Activated CD4-positive, alpha-beta T cell treated with anti-CD3 and anti-CD28 coated beads, Interleukin-2, amount 50 U/mL, for 16 hours (primary cell): ENCODE measurements at regions not wholly inside any gene's neighbourhood (a gene's known extent, or its start where the extent isn't known, plus 50 kb on each side); places are given as distances from the start of the nearest gene placed in this dataset.
A peak's percentile ranks its signal among the peaks of the same experiment; 100 is the strongest.
"Not testable (repeated sequence)": the region's sequence is repeated elsewhere in the genome, so short reads cannot be mapped to it uniquely, and the experiment has no call there.

Experiments
- DNase-seq: peaks from one replicate; pipeline ENCODE4 v3.0.0-alpha.2; 2020

- DNase-seq = not testable (repeated sequence)
Measured at GRCh38 chr2:21908712-21909380, 785.1 kb downstream of the TDRD15 start.

GRCh38 chr2:21910832-21911507 is 787.2 kb downstream of the TDRD15 start:
- no peak for DNase-seq

DNA sequence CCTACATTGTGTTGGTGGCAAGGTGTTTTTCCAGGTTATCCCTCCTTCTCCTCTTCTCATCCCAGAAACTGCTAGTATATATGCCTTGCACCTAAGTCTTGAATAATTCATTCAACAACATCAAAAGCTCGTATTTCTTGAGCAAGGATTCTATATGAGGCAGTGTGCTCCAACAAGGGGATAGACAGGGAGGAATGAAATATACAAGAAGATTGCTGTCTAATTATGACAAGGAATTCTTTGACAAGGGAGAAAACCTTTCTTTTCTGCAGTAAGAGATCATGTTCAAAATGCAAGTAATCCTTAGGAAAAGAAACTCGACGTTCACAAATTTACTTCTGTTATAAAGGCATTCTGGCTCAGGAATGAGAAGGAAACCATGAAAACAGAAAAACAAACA is 788.6 kb downstream of the TDRD15 start:
- DNase-seq = no peak

- no peak for DNase-seq
Measured at GRCh38 chr2:21915201-21915600, 791.4 kb downstream of the TDRD15 start.

- DNase-seq = no peak
Measured at GRCh38 chr2:21916934-21917522, 793.3 kb downstream of the TDRD15 start.

DNA sequence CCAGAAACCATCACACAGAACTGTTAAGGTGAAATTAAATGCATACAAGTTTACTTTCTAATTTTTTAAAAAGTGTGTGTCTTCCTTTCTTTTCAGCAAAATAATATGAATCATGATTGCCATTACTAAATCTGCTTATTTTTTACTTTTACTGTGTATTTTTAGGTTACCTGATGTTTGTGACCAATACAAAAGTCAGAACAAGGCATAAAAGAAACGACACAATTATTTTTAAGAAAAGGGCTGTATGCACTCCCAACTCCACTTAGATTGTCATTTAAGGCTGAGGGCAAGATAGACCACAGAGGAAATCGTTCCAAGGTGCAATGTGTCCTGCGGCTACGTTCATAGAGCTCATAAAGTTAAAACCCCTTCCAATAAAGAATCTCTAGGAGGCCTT is 797.0 kb downstream of the TDRD15 start:
- no peak for DNase-seq

GRCh38 chr2:21924640-21925285 is 801.0 kb downstream of the TDRD15 start:
- peak; percentile 40 for DNase-seq

GRCh38 chr2:21928292-21928691 is 804.5 kb downstream of the TDRD15 start:
- no peak for DNase-seq

GRCh38 chr2:21930226-21930625 is 806.5 kb downstream of the TDRD15 start:
- no peak for DNase-seq

GRCh38 chr2:21939967-21940366 is 816.2 kb downstream of the TDRD15 start:
- DNase-seq = no peak

DNA sequence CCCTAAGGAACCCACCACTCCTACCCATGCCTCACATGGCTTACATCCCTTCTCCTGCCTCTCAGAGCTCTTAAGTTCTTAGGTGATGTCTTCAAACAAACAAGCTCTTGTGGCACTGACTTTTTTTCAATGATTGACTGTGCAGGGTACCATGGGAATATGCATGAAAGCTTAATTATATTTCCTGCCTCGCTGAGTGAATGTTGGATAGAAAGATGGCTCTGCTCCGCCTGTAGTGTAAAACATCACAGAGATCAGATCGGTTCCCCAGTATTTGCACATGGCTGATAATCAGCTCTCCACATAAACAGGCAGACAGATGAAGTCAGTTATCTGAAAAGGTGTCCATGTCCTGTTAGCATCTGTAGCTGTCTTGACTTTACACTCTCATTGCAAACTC is 820.8 kb downstream of the TDRD15 start:
- no peak for DNase-seq

- no peak for DNase-seq
Measured at GRCh38 chr2:21945658-21946057, 821.9 kb downstream of the TDRD15 start.

- no peak for DNase-seq
Measured at GRCh38 chr2:21947046-21947445, 823.3 kb downstream of the TDRD15 start.

DNA sequence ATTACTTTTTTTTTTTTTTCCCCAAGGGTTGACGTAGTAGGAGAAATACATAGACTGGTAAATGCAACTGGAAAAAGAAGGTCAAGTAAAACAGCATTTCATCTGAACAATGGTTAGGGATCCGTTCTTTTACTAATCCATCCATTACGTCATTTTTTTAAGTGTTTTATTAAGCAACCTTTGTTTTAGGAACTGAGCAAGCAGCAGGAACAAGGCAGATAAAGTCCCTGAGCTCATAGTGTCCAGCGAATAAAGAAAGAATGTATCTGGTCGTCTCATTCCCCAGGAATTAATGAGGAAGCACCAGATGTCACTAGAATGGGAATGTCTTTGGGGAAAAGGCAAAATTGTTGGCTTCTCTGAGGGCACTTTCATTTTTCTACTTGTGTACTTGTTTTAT is 842.4 kb downstream of the TDRD15 start:
- DNase-seq = no peak

DNA sequence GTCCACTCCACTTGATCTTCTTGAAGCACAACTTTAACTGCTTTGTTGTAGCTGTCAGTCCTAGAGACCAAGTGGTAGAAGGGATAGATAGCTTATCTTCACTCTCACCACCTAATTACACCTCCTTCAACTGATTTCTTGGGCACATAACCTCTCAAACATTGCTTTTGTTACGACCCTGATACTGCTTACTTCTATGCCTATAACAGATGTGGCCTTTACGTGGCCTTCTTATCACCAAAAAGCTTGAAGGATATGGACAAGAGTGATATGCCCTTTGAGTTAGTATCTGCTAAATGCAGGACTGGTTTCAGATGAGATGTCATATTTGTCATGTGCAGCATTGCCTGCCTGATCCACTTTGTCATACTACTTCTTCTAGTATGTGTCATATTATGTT is 847.2 kb downstream of the TDRD15 start:
- DNase-seq = no peak

DNA sequence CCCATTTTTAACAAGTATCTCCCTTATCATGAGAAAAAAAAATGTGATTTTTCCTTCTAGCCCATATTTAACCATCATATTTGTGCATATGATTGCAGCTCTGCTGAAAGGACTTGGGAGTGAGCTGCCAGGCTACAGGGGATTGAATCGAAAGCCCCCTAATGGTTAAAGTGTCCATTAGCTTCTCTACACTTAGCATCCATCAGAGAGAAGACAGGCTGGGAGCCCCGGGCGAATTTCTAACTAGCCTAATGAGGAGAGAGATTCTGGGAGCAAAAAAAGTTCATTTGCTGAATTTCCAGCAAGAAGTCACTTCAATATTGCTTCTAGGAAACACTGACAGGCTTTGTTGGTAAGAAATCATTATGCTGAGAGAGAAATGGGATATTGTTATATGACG is 848.8 kb downstream of the TDRD15 start:
- DNase-seq = no peak

GRCh38 chr2:21981127-21981526 is 857.4 kb downstream of the TDRD15 start:
- DNase-seq = no peak

DNA sequence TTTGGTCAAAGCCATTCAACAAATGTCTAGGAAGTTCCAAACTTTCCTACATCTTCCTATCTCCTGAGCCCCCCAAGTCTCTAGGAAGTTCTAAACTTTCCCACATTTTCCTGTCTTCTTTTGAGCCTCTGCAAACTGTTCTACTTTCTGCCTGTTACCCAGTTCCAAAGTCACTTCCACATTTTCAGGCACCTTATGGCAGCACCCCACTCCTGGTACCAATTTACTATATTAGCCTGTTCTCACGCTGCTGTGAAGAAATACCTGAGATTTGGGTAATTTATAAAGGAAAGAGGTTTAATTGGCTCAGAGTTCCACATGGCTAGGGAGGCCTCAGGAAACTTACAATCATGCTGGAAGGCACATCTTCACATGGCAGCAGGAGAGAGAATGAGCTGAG is 869.2 kb downstream of the TDRD15 start:
- no peak for DNase-seq

GRCh38 chr2:21996339-21996738 is 872.6 kb downstream of the TDRD15 start:
- no peak for DNase-seq

DNA sequence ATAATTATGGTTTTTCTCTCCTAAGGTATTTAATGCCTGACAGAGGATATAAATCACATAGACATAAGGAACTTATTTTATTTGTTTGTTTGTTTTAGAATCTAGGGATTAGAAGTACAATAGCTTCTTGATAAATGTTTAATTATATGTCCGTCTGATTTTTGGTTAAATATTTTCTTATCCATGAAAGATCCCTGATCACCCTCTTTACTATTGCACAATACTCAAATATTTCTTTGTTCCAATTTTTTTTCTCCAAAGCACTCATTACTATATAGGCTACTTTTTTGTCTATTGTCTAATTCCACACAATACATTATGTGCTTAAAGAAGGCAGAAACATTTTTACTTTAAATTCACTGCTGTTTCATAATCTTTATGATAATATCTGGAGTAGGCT is 875.8 kb downstream of the TDRD15 start:
- DNase-seq = no peak

DNA sequence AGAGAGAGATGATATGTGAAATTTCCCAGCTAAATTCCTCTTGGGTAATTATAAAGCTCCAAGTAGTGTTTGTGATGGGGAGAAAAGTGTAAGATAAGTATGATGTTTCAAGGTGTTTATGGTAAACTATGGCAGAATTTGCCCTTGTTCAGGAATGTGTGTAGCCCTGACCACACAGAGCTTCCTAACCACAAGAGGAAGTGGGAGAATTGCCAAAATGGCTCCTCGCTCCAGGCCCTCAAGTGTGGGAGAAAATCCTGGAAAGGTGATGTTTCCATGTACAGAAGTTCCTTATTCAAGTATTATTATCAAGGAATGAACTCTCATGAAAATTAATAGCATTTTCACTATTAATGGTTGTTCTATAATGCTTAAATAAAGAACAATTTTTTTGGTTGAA is 878.3 kb downstream of the TDRD15 start:
- no peak for DNase-seq

DNA sequence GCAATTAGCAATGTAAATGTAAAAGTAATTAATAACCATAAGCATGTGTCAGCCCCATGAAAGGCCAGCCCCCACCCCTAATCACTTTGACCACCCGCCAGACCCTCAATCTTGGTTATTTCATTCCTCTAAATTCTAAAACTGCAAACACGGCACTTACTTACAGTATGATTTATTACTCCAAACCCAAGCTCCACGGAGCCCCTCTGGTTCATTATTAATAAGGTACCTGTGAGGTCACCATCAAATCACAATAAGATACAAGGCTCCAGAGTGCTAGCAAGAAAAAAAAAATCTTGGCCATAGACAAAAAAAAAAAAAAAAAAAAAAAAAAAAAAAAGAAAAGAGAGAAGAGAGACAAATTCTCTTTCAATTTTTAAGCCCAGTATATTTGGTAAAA is 879.5 kb downstream of the TDRD15 start:
- DNase-seq = no peak

- no peak for DNase-seq
Measured at GRCh38 chr2:22011048-22011447, 887.3 kb downstream of the TDRD15 start.
